ENCODE measurements at regions not wholly inside any gene's neighbourhood (a gene's known extent, or its start where the extent isn't known, plus 50 kb on each side); places are given as distances from the start of the nearest gene placed in this dataset.

DNA sequence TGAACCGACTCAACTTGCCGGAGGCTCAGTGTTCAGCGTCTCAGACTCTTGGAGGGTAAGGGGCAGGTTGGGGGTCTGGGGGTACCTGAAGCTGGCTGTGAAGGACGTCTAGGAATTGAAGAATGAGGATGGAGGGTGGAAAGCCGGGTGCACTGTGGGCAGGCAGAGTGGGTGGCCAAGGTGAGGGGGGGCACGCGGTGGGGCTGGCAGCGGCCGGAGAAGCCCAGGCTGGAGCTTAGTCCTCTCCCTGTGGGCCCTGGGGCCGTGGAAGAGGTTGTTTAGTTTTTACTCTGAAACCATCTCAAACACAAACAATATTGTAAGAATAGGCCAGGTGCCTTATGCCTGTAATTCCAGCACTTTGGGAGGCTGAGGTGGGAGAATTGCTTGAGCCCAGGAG, 83.4 kb downstream of the UNCX start:
- H3K36me3 ChIP-seq = no peaks in the 10 kb centered on the region
- no peaks in the 10 kb centered on the region for H3K4me1 ChIP-seq
- no peak for ATAC-seq

DNA sequence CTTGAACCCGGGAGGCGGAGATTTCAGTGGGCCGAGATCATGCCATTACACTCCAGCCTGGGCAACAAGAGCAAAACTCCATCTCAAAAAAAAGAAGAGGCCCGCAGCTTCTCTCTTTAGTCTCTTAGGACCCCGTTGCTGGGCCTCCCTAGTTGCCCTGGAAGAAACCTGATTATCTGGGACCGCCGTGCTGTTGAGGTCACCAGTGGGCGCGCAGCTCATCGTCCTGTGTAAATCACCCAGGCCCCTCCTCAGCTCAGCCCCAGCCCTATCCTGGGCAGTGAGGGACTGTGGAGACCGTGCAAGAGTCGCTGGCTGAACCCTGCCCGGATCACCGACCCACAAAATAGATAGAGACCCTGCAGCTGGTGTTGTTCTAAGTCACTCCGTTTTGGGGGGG, 85.0 kb downstream of the UNCX start:
- TF ChIP-seq, protein P1, sequence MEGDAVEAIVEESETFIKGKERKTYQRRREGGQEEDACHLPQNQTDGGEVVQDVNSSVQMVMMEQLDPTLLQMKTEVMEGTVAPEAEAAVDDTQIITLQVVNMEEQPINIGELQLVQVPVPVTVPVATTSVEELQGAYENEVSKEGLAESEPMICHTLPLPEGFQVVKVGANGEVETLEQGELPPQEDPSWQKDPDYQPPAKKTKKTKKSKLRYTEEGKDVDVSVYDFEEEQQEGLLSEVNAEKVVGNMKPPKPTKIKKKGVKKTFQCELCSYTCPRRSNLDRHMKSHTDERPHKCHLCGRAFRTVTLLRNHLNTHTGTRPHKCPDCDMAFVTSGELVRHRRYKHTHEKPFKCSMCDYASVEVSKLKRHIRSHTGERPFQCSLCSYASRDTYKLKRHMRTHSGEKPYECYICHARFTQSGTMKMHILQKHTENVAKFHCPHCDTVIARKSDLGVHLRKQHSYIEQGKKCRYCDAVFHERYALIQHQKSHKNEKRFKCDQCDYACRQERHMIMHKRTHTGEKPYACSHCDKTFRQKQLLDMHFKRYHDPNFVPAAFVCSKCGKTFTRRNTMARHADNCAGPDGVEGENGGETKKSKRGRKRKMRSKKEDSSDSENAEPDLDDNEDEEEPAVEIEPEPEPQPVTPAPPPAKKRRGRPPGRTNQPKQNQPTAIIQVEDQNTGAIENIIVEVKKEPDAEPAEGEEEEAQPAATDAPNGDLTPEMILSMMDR (IDR thresholded peaks at IDR 0.05) = no peak
- DNase-seq (peak in 1 of 4 donors; percentile 51), ATAC-seq (no peak)

More for the DNA sequence above, 83.4 kb downstream of the UNCX start:
- DNase-seq = no peak
- Histone ChIP-seq H3K4me3 (no peak overlapping the region), H3K27me3 (peaks cover 0 to 58% of the 10 kb centered on the region in 2 donors), H3K9me3 (no peaks in the 10 kb centered on the region), H3K27ac (no peak overlapping the region)
- intact Hi-C loops (cut with DNase I) = no loop called here
- TF ChIP-seq, protein P1 (IDR thresholded peaks at IDR 0.05) = no peak

DNA sequence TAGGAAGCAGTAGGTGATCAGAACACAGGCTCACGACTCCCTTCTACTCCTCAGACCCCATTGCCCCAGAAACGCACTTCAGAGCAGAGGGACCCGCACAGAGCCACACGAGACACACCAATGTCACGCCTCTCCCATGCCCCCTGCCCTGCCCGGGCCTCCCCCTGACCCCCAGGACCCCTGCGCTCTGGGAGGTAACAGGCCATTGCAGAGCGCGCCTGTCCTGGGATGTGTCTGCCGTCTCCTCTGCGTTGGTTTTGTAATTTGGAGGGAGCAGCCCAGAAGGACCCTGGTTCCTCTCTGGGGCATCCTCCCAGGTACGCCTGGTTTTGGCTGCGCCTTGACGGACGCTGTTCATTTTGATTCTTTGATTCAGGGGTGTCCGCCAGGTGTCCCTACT, 85.4 kb downstream of the UNCX start:
- DNase-seq (peak in 1 of 4 donors; percentile 59), ATAC-seq (no peak)
- Histone ChIP-seq H3K4me1 (no peaks in the 10 kb centered on the region), H3K27me3 (peaks cover 3 to 65% of the 10 kb centered on the region in 2 donors), H3K36me3 (no peaks in the 10 kb centered on the region), H3K9me3 (no peaks in the 10 kb centered on the region), H3K4me3 (no peak overlapping the region), H3K27ac (no peak overlapping the region)
- TF ChIP-seq, protein P1 (IDR thresholded peaks at IDR 0.05) = no peak
- intact Hi-C loops (cut with DNase I) = no loop called here

More for the DNA sequence above, 85.0 kb downstream of the UNCX start:
- Histone ChIP-seq H3K27me3 (peaks cover 0 to 62% of the 10 kb centered on the region in 2 donors), H3K9me3 (no peaks in the 10 kb centered on the region), H3K4me1 (no peaks in the 10 kb centered on the region), H3K36me3 (no peaks in the 10 kb centered on the region), H3K4me3 (no peak overlapping the region), H3K27ac (no peak overlapping the region)
- intact Hi-C loops (cut with DNase I) = no loop called here

DNA sequence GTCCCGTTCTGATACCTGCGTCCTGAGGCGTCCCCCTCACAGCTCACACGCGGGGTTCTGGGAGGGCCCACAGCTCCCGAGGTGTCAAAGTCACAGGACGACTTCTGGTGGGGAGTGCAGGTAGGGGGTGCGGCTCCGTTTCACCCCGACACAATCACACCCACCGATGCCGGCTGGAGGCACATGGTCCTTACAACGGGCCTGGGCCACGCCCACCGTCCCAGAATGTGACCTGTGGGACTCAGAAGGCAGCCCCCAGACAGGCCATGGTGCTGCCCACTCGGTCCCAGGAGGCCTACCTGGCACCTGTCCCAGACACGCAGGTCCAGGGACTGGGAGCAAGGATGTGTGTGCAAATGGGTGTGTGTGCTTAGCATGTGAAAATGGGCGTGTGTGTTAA, 86.0 kb downstream of the UNCX start:
- ATAC-seq (no peak), DNase-seq (peak in 1 of 4 donors; percentile 65)
- Histone ChIP-seq H3K9me3 (no peaks in the 10 kb centered on the region), H3K36me3 (no peaks in the 10 kb centered on the region), H3K27me3 (peaks cover 9 to 65% of the 10 kb centered on the region in 2 donors), H3K27ac (no peak overlapping the region), H3K4me3 (no peak overlapping the region), H3K4me1 (no peaks in the 10 kb centered on the region)
- intact Hi-C loops (cut with DNase I) = no loop called here
- TF ChIP-seq, protein P1 (IDR thresholded peaks at IDR 0.05) = no peak

DNA sequence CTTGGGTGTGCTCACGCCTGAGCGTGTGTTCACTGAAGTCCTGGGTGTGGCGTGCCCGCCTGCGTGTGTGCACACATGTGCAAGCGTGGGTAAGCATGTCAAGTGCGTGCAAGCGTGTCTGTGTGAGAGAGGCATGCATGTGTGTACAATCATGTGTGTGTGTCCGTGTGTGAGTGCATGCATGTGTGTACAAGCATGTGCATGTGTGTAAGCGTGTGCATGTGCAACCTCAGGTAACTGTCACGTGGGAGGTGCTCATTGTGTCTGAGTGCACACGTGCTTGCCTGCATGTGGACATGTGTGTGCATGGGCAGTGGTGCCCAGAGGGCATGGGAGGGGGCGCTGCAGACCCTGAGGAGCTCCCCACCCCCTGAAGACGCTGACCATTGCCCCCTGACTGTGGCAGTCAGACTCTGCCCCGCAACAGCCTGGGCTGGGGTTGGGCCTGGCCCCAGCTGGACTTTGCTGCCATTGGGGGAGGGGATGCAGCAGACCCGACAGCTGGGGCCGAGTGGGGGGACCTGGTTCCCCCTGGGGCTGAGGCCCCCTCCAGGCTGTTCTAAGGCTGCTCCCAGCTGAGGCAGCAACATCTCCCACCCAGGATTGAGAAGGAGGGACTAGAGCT, 88.1 kb downstream of the UNCX start:
- Histone ChIP-seq H3K4me1 (no peaks in the 10 kb centered on the region), H3K36me3 (no peaks in the 10 kb centered on the region), H3K4me3 (no peak overlapping the region), H3K27ac (no peak overlapping the region), H3K9me3 (no peaks in the 10 kb centered on the region), H3K27me3 (peaks cover 9 to 69% of the 10 kb centered on the region in 2 donors)
- TF ChIP-seq, protein P1 (IDR thresholded peaks at IDR 0.05) = no peak
- intact Hi-C loops (cut with DNase I) = no loop called here
- DNase-seq = peak in 1 of 4 donors; percentile 39
- ATAC-seq = no peak
